ENCODE measurements at regions not wholly inside any gene's neighbourhood (a gene's known extent, or its start where the extent isn't known, plus 50 kb on each side); places are given as distances from the start of the nearest gene placed in this dataset.

GRCh38 chr15:39517122-39517855 is 63.6 kb upstream of the THBS1 start:
- TF ChIP-seq POLR2A (IDR thresholded peaks at IDR 0.05) (no peak), CTCF (IDR thresholded peaks at IDR 0.05) (no peak)

Measured in lower leg skin (tissue), 3 donors.